ENCODE measurements at regions not wholly inside any gene's neighbourhood (a gene's known extent, or its start where the extent isn't known, plus 50 kb on each side); places are given as distances from the start of the nearest gene placed in this dataset.

DNA sequence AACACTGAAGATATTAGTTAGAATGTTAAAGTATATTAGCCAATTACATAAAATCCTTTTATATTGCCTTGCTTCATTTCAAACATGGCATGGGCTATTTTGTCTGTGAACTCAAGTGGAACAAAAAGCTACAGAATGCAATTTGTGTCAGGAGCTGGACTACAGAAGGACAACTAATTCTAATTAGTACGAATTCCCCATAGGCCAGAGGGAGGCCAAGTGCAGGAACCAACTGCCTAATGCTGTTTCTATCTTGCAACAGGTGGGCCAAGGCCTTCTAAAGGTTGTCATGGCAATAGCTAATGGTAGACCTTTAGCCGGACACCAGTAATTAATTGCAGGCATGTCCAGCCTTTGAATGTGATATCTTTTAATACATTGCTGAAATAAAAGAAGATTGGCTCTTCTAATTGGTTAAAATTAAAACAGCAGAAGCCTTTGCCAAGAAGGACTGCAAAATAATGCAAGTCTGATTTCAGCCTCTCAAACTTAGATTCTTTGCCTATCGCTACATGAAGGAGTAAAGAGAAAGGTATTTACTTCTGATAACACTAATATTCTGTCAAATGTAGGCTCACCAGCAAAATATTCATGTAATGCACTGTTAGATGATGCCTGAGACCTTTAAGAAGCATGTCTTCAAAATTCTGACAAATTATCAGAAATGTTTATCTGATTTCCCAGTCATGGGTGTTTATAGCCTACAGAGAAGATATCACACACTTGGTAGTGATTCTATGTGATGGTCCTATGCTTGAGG, 232.1 kb downstream of the LMO4 start:
- no peak overlapping the region for H2BK12ac ChIP-seq (ENCODE audit: low read length in 2 of 2)
- no peak overlapping the region for H3K4me2 ChIP-seq (ENCODE audit: low read length, poor library complexity, severe bottlenecking)
- H3K79me1 ChIP-seq (replicated peaks; ENCODE audit: low read length, poor library complexity, severe bottlenecking) = no peaks in the 10 kb centered on the region
- no peak overlapping the region for H3K18ac ChIP-seq (ENCODE audit: low read depth in 1 of 2, low read length in 2 of 2)
- H3K4me3 ChIP-seq (ENCODE audit: insufficient read depth in 1 of 2, low read depth in 1 of 2, low read length in 2 of 2) = no peak overlapping the region
- no peaks in the 10 kb centered on the region for H3K36me3 ChIP-seq (ENCODE audit: control insufficient read depth in 1 of 2, insufficient read depth in 2 of 2, low read depth in 1 of 2, low read length in 2 of 2)
- no peaks in the 10 kb centered on the region for H3K4me1 ChIP-seq (ENCODE audit: control insufficient read depth, insufficient read depth, low read depth, low read length)
- H2AK5ac ChIP-seq (ENCODE audit: low read length, severe bottlenecking) = no peak overlapping the region
- H4K8ac ChIP-seq (ENCODE audit: low read length) = no peak overlapping the region
- H2BK5ac ChIP-seq (ENCODE audit: low read depth, low read length, poor library complexity, severe bottlenecking) = no peak overlapping the region
- no peak overlapping the region for H2AFZ ChIP-seq (ENCODE audit: low read depth, low read length)
- no peak overlapping the region for H2BK15ac ChIP-seq (ENCODE audit: low read depth, poor library complexity, severe bottlenecking)
- no peak overlapping the region for H3K14ac ChIP-seq (ENCODE audit: low read length in 2 of 2)
- DNase-seq = no peak
- no peaks in the 10 kb centered on the region for H3K9me3 ChIP-seq (ENCODE audit: control insufficient read depth, low read length)
- no peaks in the 10 kb centered on the region for H3K27me3 ChIP-seq (ENCODE audit: control insufficient read depth in 1 of 2, insufficient read depth in 1 of 2, low read length in 2 of 2)
- no peak overlapping the region for H3K4ac ChIP-seq (ENCODE audit: low read depth in 1 of 2, low read length in 2 of 2)
- no peak overlapping the region for H2BK120ac ChIP-seq (ENCODE audit: low read depth, low read length)
- H3K9ac ChIP-seq (ENCODE audit: low read length) = no peak overlapping the region
- peak overlapping the region in 1 of 2 experiments; percentile 69 for H3K23ac ChIP-seq (ENCODE audit: low read length in 2 of 2)
- no peak overlapping the region for H3K27ac ChIP-seq (ENCODE audit: low read length, poor library complexity, severe bottlenecking)
- no peak overlapping the region for H4K91ac ChIP-seq (ENCODE audit: low read length)
- WGBS = 84% methylated on average over 2 of the region's 3 CpGs

DNA sequence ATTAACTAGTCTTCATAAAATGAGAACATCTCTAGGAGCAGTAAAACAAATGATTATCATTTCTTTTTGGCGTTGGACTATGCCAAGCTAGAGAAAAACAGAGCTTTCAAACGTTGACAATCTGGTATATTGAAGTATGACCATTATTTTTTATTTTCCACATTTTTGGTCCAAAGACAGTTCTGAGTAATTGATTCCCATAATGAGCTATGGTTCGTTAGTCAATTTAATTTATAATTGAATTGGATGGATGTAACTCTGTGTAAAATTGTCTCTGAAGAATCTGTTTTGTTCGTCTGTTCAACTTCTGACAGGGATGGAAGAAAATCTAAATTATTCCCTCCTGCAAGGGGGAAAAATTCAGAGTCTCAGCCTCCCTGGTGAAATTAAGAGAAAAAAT, 234.5 kb downstream of the LMO4 start:
- Histone ChIP-seq H3K9ac (ENCODE audit: low read length) (no peak overlapping the region), H3K14ac (ENCODE audit: low read length in 2 of 2) (no peak overlapping the region), H3K27me3 (ENCODE audit: control insufficient read depth in 1 of 2, insufficient read depth in 1 of 2, low read length in 2 of 2) (no peaks in the 10 kb centered on the region), H2BK5ac (ENCODE audit: low read depth, low read length, poor library complexity, severe bottlenecking) (no peak overlapping the region), H3K4me1 (ENCODE audit: control insufficient read depth, insufficient read depth, low read depth, low read length) (no peaks in the 10 kb centered on the region), H3K9me3 (ENCODE audit: control insufficient read depth, low read length) (no peaks in the 10 kb centered on the region), H3K36me3 (ENCODE audit: control insufficient read depth in 1 of 2, insufficient read depth in 2 of 2, low read depth in 1 of 2, low read length in 2 of 2) (no peaks in the 10 kb centered on the region), H2BK12ac (ENCODE audit: low read length in 2 of 2) (no peak overlapping the region), H3K79me1 (replicated peaks; ENCODE audit: low read length, poor library complexity, severe bottlenecking) (no peaks in the 10 kb centered on the region), H2BK120ac (ENCODE audit: low read depth, low read length) (no peak overlapping the region), H3K23ac (ENCODE audit: low read length in 2 of 2) (no peak overlapping the region), H4K91ac (ENCODE audit: low read length) (no peak overlapping the region), H2AFZ (ENCODE audit: low read depth, low read length) (no peak overlapping the region), H3K4me2 (ENCODE audit: low read length, poor library complexity, severe bottlenecking) (no peak overlapping the region), H4K8ac (ENCODE audit: low read length) (no peak overlapping the region), H2AK5ac (ENCODE audit: low read length, severe bottlenecking) (no peak overlapping the region), H3K4ac (ENCODE audit: low read depth in 1 of 2, low read length in 2 of 2) (no peak overlapping the region), H3K18ac (ENCODE audit: low read depth in 1 of 2, low read length in 2 of 2) (no peak overlapping the region), H3K4me3 (ENCODE audit: insufficient read depth in 1 of 2, low read depth in 1 of 2, low read length in 2 of 2) (no peak overlapping the region), H3K27ac (ENCODE audit: low read length, poor library complexity, severe bottlenecking) (no peak overlapping the region), H2BK15ac (ENCODE audit: low read depth, poor library complexity, severe bottlenecking) (no peak overlapping the region)
- 78% methylated on average over 2 of the region's 4 CpGs for WGBS
- no peak for DNase-seq

DNA sequence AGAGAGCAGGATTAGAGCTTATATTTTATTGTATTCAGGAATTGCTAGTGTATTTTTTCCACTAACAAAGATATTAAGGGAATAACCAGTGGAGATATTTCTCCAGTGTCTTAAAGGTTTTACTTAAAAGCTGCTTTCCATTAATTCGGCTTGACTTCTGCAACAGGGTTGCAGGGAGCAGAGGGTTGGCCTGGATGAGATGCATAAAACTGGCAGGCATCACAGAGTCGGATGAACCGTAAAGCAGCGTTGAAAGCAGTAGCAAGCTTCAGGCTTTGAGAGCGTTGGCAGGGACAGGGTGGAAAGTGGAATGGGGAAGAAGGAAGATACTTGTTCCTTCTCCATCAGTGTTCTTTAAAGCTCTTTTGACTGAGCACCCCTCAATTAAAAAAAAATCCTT, 237.2 kb downstream of the LMO4 start:
- Histone ChIP-seq H2BK15ac (ENCODE audit: low read depth, poor library complexity, severe bottlenecking) (no peak overlapping the region), H3K9me3 (ENCODE audit: control insufficient read depth, low read length) (no peaks in the 10 kb centered on the region), H3K4ac (ENCODE audit: low read depth in 1 of 2, low read length in 2 of 2) (no peak overlapping the region), H2BK12ac (ENCODE audit: low read length in 2 of 2) (no peak overlapping the region), H2AFZ (ENCODE audit: low read depth, low read length) (no peak overlapping the region), H3K27ac (ENCODE audit: low read length, poor library complexity, severe bottlenecking) (no peak overlapping the region), H3K36me3 (ENCODE audit: control insufficient read depth in 1 of 2, insufficient read depth in 2 of 2, low read depth in 1 of 2, low read length in 2 of 2) (no peaks in the 10 kb centered on the region), H4K91ac (ENCODE audit: low read length) (no peak overlapping the region), H4K8ac (ENCODE audit: low read length) (no peak overlapping the region), H3K14ac (ENCODE audit: low read length in 2 of 2) (no peak overlapping the region), H2BK120ac (ENCODE audit: low read depth, low read length) (no peak overlapping the region), H3K27me3 (ENCODE audit: control insufficient read depth in 1 of 2, insufficient read depth in 1 of 2, low read length in 2 of 2) (no peaks in the 10 kb centered on the region), H2AK5ac (ENCODE audit: low read length, severe bottlenecking) (no peak overlapping the region), H3K18ac (ENCODE audit: low read depth in 1 of 2, low read length in 2 of 2) (no peak overlapping the region), H3K79me1 (replicated peaks; ENCODE audit: low read length, poor library complexity, severe bottlenecking) (no peaks in the 10 kb centered on the region), H3K4me2 (ENCODE audit: low read length, poor library complexity, severe bottlenecking) (no peak overlapping the region), H3K9ac (ENCODE audit: low read length) (no peak overlapping the region), H2BK5ac (ENCODE audit: low read depth, low read length, poor library complexity, severe bottlenecking) (no peak overlapping the region), H3K23ac (ENCODE audit: low read length in 2 of 2) (no peak overlapping the region), H3K4me1 (ENCODE audit: control insufficient read depth, insufficient read depth, low read depth, low read length) (no peaks in the 10 kb centered on the region), H3K4me3 (ENCODE audit: insufficient read depth in 1 of 2, low read depth in 1 of 2, low read length in 2 of 2) (no peak overlapping the region)
- no peak for DNase-seq
- WGBS = 91% methylated on average over 4 of the region's 5 CpGs

DNA sequence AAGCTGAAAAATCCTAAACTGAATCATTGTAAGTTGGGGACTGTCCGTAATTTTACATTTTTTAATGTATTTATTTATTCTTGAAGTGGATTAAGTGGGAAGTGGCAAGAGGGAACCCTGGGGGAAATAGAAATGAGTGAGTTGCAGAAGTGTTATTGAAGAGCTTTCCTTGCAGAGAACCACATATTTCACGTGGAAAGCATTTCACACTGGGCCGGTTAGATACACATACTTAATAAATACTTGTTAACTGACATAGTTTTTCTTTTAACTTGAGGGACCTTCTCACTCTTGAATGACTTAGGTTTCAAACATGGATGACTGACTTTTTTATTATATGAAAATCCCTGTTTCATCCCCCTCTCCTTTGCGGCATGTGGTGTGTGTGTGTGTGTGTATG, 239.3 kb downstream of the LMO4 start:
- Histone ChIP-seq H4K8ac (ENCODE audit: low read length) (no peak overlapping the region), H2BK12ac (ENCODE audit: low read length in 2 of 2) (no peak overlapping the region), H2AFZ (ENCODE audit: low read depth, low read length) (no peak overlapping the region), H3K9ac (ENCODE audit: low read length) (no peak overlapping the region), H3K18ac (ENCODE audit: low read depth in 1 of 2, low read length in 2 of 2) (no peak overlapping the region), H3K27ac (ENCODE audit: low read length, poor library complexity, severe bottlenecking) (no peak overlapping the region), H3K4me1 (ENCODE audit: control insufficient read depth, insufficient read depth, low read depth, low read length) (no peaks in the 10 kb centered on the region), H4K91ac (ENCODE audit: low read length) (no peak overlapping the region), H3K79me1 (replicated peaks; ENCODE audit: low read length, poor library complexity, severe bottlenecking) (no peaks in the 10 kb centered on the region), H3K27me3 (ENCODE audit: control insufficient read depth in 1 of 2, insufficient read depth in 1 of 2, low read length in 2 of 2) (no peaks in the 10 kb centered on the region), H3K14ac (ENCODE audit: low read length in 2 of 2) (no peak overlapping the region), H3K23ac (ENCODE audit: low read length in 2 of 2) (no peak overlapping the region), H2BK120ac (ENCODE audit: low read depth, low read length) (no peak overlapping the region), H3K4me3 (ENCODE audit: insufficient read depth in 1 of 2, low read depth in 1 of 2, low read length in 2 of 2) (no peak overlapping the region), H2BK15ac (ENCODE audit: low read depth, poor library complexity, severe bottlenecking) (no peak overlapping the region), H2AK5ac (ENCODE audit: low read length, severe bottlenecking) (no peak overlapping the region), H3K4me2 (ENCODE audit: low read length, poor library complexity, severe bottlenecking) (no peak overlapping the region), H3K36me3 (ENCODE audit: control insufficient read depth in 1 of 2, insufficient read depth in 2 of 2, low read depth in 1 of 2, low read length in 2 of 2) (no peaks in the 10 kb centered on the region), H2BK5ac (ENCODE audit: low read depth, low read length, poor library complexity, severe bottlenecking) (no peak overlapping the region), H3K9me3 (ENCODE audit: control insufficient read depth, low read length) (no peaks in the 10 kb centered on the region), H3K4ac (ENCODE audit: low read depth in 1 of 2, low read length in 2 of 2) (no peak overlapping the region)
- DNase-seq = no peak
- 100% methylated on average over 1 of the region's 4 CpGs for WGBS
